SU-DHL-6 (cell line): ENCODE measurements at regions not wholly inside any gene's neighbourhood (a gene's known extent, or its start where the extent isn't known, plus 50 kb on each side); places are given as distances from the start of the nearest gene placed in this dataset.

Experiments used
- H2AFZ ChIP-seq: fragments of 200-600 bp; sonication (generic); 2 replicates; pipeline ENCODE4 v1.6.1; 2014; ENCODE audit warnings: low read depth, mild to moderate bottlenecking, moderate library complexity, mixed read lengths, antibody characterized with exemption, low read length; ENCODE audit not compliant: severe bottlenecking
- H3F3A ChIP-seq: fragments of 200-600 bp; shearing (Covaris generic); 2 replicates; pipeline ENCODE4 v1.6.0; 2016; ENCODE audit warnings: antibody characterized with exemption, mild to moderate bottlenecking; ENCODE audit not compliant: insufficient read depth
- H3K27ac ChIP-seq: fragments of 200-600 bp; sonication (generic); 2 replicates; pipeline ENCODE4 v1.5.1; 2016; ENCODE audit warnings: low read depth, mild to moderate bottlenecking, low read length, moderate library complexity, mixed read lengths
- H3K27me3 ChIP-seq: fragments of 200-600 bp; sonication (generic), shearing (Covaris generic); 2 replicates; pipeline ENCODE4 v1.6.0; 2014; ENCODE audit warnings: mild to moderate bottlenecking, low read length
- H3K36me3 ChIP-seq: fragments of 200-600 bp; sonication (generic); 2 replicates; pipeline ENCODE4 v1.6.1; 2014; ENCODE audit warnings: mild to moderate bottlenecking, low read length, mixed read lengths
- H3K4me2 ChIP-seq: fragments of 300-600, 200-600 bp; shearing (Covaris generic), sonication (generic); 2 replicates; pipeline ENCODE4 v1.6.0; 2014; ENCODE audit warnings: low read length, low read depth, mild to moderate bottlenecking; ENCODE audit not compliant: poor library complexity, severe bottlenecking
- H3K4me3 ChIP-seq: fragments of 200-600 bp; sonication (generic); 2 replicates; pipeline ENCODE4 v1.5.1; 2014; ENCODE audit warnings: antibody characterized with exemption, low read length, mild to moderate bottlenecking, mixed read lengths; ENCODE audit not compliant: insufficient read depth, poor library complexity, severe bottlenecking
- H3K79me2 ChIP-seq: fragments of 200-600 bp; sonication (generic); 2 replicates; pipeline ENCODE4 v1.6.1; 2014; ENCODE audit warnings: mild to moderate bottlenecking, low read length, moderate library complexity; ENCODE audit not compliant: insufficient read depth
- H3K9ac ChIP-seq: fragments of 200-600 bp; sonication (generic); 2 replicates; pipeline ENCODE4 v1.7.0; 2014; ENCODE audit warnings: mild to moderate bottlenecking, low read length
- H3K9me2 ChIP-seq: fragments of 200-600 bp; sonication (generic); replicated peaks from 2 replicates; pipeline ENCODE4 v1.6.1; 2014; ENCODE audit warnings: low read length; ENCODE audit not compliant: insufficient read depth
- H3K9me3 ChIP-seq: fragments of 200-600 bp; sonication (generic); 2 replicates; pipeline ENCODE4 v1.6.1; 2014; ENCODE audit warnings: low read length, mixed read lengths; ENCODE audit not compliant: insufficient read depth
- H4K20me1 ChIP-seq: fragments of 200-600 bp; sonication (generic); 2 replicates; pipeline ENCODE4 v1.6.1; 2014; ENCODE audit warnings: low read depth, mild to moderate bottlenecking, antibody characterized with exemption, low read length, moderate library complexity, mixed read lengths
- CTCF ChIP-seq: fragments of 200-600 bp; sonication (generic); IDR thresholded peaks from one replicate; pipeline ENCODE4 v1.5.1; 2017; ENCODE audit warnings: antibody characterized with exemption, mild to moderate bottlenecking, low read length, moderate library complexity; ENCODE audit not compliant: insufficient read depth, poor library complexity, severe bottlenecking
- EZH2phosphoT487 ChIP-seq: fragments of 200-600 bp; sonication (generic), shearing (Covaris generic); conservative IDR thresholded peaks from 2 replicates; pipeline ENCODE4 v1.6.1; 2018; ENCODE audit warnings: mild to moderate bottlenecking, antibody characterized with exemption, low read length, moderate library complexity, mixed read lengths

GRCh38 chr12:83841620-83842019 lies 1071.0 kb downstream of the SLC6A15 start:
- no peaks in the 10 kb centered on the region for H3K9me3 ChIP-seq
- no peak overlapping the region for H3K27ac ChIP-seq
- TF ChIP-seq EZH2phosphoT487 (no peak), CTCF (no peak)
- no peaks in the 10 kb centered on the region for H3K27me3 ChIP-seq
- no peaks in the 10 kb centered on the region for H3K9me2 ChIP-seq
- no peaks in the 10 kb centered on the region for H3K36me3 ChIP-seq
- no peak overlapping the region for H2AFZ ChIP-seq
- H4K20me1 ChIP-seq, result no peaks in the 10 kb centered on the region
- H3F3A ChIP-seq, result no peaks in the 10 kb centered on the region
- no peaks in the 10 kb centered on the region for H3K79me2 ChIP-seq
- H3K4me2 ChIP-seq, result no peak overlapping the region
- H3K4me3 ChIP-seq, result no peak overlapping the region
- H3K9ac ChIP-seq, result no peak overlapping the region

DNA sequence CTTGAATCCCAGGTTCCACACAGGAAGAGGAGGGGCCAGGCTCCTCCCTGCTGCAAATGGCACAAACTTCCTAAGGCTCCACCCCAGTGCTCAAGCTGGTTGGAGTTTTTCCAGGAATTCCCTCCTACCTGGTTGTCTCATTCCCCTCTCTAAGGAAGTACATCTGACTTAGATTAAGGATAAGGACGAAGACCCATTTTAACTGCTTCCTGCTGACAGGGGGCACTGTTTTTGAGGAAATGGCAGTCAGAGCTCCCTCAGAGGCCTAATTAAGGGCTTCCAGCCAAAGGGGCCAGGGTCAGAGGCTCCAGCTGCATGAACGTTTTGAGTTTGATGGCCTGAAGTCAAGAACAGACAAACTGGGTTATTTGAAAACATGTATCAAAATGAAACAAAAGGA lies 1084.7 kb downstream of the SLC6A15 start:
- H3K36me3 ChIP-seq, result no peaks in the 10 kb centered on the region
- H3K4me3 ChIP-seq, result no peak overlapping the region
- H3F3A ChIP-seq, result no peaks in the 10 kb centered on the region
- H3K27ac ChIP-seq, result no peak overlapping the region
- TF ChIP-seq CTCF (peak; percentile 17), EZH2phosphoT487 (no peak)
- H3K9ac ChIP-seq, result no peak overlapping the region
- H4K20me1 ChIP-seq, result no peaks in the 10 kb centered on the region
- H2AFZ ChIP-seq, result peak overlapping the region; percentile 91
- no peaks in the 10 kb centered on the region for H3K27me3 ChIP-seq
- no peak overlapping the region for H3K4me2 ChIP-seq
- no peaks in the 10 kb centered on the region for H3K9me3 ChIP-seq
- no peaks in the 10 kb centered on the region for H3K9me2 ChIP-seq
- H3K79me2 ChIP-seq, result no peaks in the 10 kb centered on the region

DNA sequence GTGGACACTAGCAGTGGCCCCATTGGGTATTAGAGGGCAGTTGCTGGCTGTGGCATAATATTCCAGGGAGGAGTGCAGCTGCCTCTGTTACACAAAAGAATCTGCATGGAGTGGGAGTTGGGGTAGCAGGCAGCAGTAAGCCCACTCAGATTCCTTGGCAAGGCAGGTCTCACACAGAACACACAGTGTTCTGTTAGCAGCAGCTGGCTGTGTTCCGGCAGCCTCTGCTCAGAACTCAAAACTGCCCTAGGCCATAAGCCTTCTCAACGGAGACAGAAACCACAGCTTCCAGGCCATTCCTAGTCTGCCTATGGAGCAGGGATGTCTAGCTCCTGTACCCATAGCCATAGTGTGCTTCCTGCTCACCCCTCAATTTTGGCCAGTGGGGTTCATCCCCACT lies 1085.4 kb downstream of the SLC6A15 start:
- H3K27me3 ChIP-seq, result no peaks in the 10 kb centered on the region
- H3K9me2 ChIP-seq, result no peaks in the 10 kb centered on the region
- no peaks in the 10 kb centered on the region for H3F3A ChIP-seq
- H3K9ac ChIP-seq, result no peak overlapping the region
- TF ChIP-seq EZH2phosphoT487 (no peak), CTCF (no peak)
- no peaks in the 10 kb centered on the region for H3K79me2 ChIP-seq
- H3K9me3 ChIP-seq, result no peaks in the 10 kb centered on the region
- no peak overlapping the region for H3K4me3 ChIP-seq
- no peaks in the 10 kb centered on the region for H4K20me1 ChIP-seq
- H3K4me2 ChIP-seq, result no peak overlapping the region
- H2AFZ ChIP-seq, result peak overlapping the region; percentile 91
- no peaks in the 10 kb centered on the region for H3K36me3 ChIP-seq
- H3K27ac ChIP-seq, result no peak overlapping the region
